Calu3 (cell line): ENCODE measurements at regions not wholly inside any gene's neighbourhood (a gene's known extent, or its start where the extent isn't known, plus 50 kb on each side); places are given as distances from the start of the nearest gene placed in this dataset.

Source experiments
- BruUV-seq: library from RNA; stranded (reverse); fragments of 400-500 nt; replicated peaks from 2 replicates; lab custom pipeline; 2021; lab: Mats Ljungman, UMichigan
- CTCF ChIA-PET: fragments of 300-600 bp; sonication (Branson Sonifier 250); formaldehyde crosslinking; loops from one replicate; lab custom pipeline; 2022; ENCODE audit warnings: antibody characterized with exemption; lab: Charles Lee
- DNase-seq: peaks from one replicate; pipeline ENCODE4 v3.0.0; 2022
- H3K27ac Mint-ChIP-seq: one replicate; pipeline ENCODE4 v1.8.0; 2022; ENCODE audit warnings: mixed read lengths; ENCODE audit not compliant: unreplicated experiment
- H3K27me3 Mint-ChIP-seq: one replicate; pipeline ENCODE4 v1.8.0; 2022; ENCODE audit warnings: mixed read lengths; ENCODE audit not compliant: unreplicated experiment
- H3K36me3 Mint-ChIP-seq: one replicate; pipeline ENCODE4 v1.8.0; 2022; ENCODE audit warnings: mild to moderate bottlenecking, moderate library complexity, mixed read lengths; ENCODE audit not compliant: insufficient read depth, unreplicated experiment
- H3K4me1 Mint-ChIP-seq: one replicate; pipeline ENCODE4 v1.8.0; 2022; ENCODE audit warnings: mild to moderate bottlenecking, low read depth, mixed read lengths; ENCODE audit not compliant: unreplicated experiment
- H3K4me3 Mint-ChIP-seq: one replicate; pipeline ENCODE4 v1.8.0; 2022; ENCODE audit warnings: mild to moderate bottlenecking, low read depth, moderate library complexity, mixed read lengths; ENCODE audit not compliant: unreplicated experiment
- H3K9me3 Mint-ChIP-seq: one replicate; pipeline ENCODE4 v1.8.0; 2022; ENCODE audit warnings: low read depth, mixed read lengths; ENCODE audit not compliant: unreplicated experiment
- intact Hi-C: fragments of 100-400 bp; cut with micrococcal nuclease; formaldehyde crosslinking; loops from one replicate; pipeline ENCODE4 v1.10.0; 2022; ENCODE audit not compliant: unreplicated experiment
- TF ChIP-seq, protein P1 (sequence below): fragments of 200-600 bp; IDR thresholded peaks from one replicate; pipeline ENCODE4 v1.8.0; 2022; ENCODE audit warnings: antibody characterized with exemption; ENCODE audit not compliant: unreplicated experiment

DNA sequence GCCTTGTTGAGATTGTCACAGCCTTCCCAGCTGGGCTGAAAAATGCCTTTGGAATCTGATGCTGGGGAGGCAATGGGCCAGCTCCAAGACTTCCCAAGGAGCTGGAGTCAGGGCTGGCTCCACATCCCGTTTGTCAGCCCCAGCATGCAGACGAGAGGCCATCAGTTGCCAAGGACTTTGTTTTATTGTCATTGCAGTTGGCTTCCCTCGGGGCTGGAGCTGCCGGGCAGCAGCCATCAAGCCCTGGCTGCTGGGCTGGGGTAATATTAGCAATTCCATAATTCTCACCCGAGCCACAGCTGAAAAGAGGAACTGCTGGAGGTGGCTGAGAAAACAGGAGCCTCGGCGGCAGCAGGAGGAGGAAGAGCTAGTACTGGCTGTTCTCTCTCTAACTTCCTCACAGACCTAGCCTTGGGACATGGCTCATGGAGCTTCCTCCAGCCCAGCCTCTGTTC is 182.5 kb downstream of the CDC5L start:
- CTCF ChIA-PET, result interaction anchor here (1.0 kb wide), 1 partner anchor 94 kb away, joined by 4 read pairs; no protein-coding TSS in a partner anchor
- TF ChIP-seq, protein P1, sequence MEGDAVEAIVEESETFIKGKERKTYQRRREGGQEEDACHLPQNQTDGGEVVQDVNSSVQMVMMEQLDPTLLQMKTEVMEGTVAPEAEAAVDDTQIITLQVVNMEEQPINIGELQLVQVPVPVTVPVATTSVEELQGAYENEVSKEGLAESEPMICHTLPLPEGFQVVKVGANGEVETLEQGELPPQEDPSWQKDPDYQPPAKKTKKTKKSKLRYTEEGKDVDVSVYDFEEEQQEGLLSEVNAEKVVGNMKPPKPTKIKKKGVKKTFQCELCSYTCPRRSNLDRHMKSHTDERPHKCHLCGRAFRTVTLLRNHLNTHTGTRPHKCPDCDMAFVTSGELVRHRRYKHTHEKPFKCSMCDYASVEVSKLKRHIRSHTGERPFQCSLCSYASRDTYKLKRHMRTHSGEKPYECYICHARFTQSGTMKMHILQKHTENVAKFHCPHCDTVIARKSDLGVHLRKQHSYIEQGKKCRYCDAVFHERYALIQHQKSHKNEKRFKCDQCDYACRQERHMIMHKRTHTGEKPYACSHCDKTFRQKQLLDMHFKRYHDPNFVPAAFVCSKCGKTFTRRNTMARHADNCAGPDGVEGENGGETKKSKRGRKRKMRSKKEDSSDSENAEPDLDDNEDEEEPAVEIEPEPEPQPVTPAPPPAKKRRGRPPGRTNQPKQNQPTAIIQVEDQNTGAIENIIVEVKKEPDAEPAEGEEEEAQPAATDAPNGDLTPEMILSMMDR, result no peak
- Mint-ChIP-seq H3K36me3 (no peaks in the 10 kb centered on the region), H3K27me3 (no peaks in the 10 kb centered on the region), H3K4me1 (peaks cover 12% of the 10 kb centered on the region), H3K9me3 (no peaks in the 10 kb centered on the region), H3K27ac (no peak overlapping the region), H3K4me3 (no peak overlapping the region)
- BruUV-seq, result no TSS peak
- intact Hi-C loops, result no loop called here
- no peak for DNase-seq

DNA sequence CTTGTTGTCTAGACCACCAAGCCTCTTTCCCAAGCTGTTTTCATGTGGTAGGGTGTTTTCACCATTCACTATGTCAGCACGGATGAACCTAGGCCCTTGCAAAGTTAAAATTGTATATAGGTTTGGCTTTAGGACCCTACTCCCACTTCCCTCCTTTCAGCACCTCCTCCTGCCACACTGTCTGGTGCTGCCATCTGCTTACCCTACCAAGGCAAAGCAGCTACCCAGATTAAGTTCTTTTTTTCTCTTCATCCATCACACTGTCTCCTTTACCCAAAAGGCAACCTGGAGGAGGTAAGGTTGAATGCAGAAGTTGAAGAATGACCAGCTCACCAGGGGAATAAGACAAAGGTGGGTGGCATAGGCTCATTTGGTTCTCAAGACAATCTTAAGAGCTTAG is 184.0 kb downstream of the CDC5L start:
- intact Hi-C loops, result no loop called here
- no peaks in the 10 kb centered on the region for H3K36me3 Mint-ChIP-seq
- BruUV-seq, result no TSS peak
- H3K4me3 Mint-ChIP-seq, result no peak overlapping the region
- no peak overlapping the region for H3K27ac Mint-ChIP-seq
- no peak for DNase-seq
- peaks cover 12% of the 10 kb centered on the region for H3K4me1 Mint-ChIP-seq
- no peaks in the 10 kb centered on the region for H3K27me3 Mint-ChIP-seq
- TF ChIP-seq, protein P1, result no peak
- CTCF ChIA-PET, result no interaction called here
- no peaks in the 10 kb centered on the region for H3K9me3 Mint-ChIP-seq

DNA sequence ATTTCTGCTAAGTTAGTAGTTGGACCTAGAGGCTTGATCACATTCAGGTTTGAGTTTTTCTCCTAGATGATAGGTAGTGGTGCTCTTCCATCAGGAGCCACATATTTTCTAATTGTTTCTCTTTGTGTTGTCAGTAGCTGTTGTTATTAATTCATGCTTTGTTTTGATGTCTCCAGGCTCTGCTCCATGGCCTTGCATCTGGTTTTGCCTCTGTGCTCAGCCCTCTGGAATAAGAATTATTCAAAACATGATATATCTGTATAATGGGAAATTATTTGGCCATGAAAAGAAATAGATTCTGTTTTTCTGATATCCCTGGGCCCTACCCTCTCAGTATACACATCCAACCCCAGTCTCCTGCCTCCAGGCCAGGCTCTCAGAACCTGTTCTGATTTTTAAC is 184.8 kb downstream of the CDC5L start:
- CTCF ChIA-PET, result interaction anchor here (0.7 kb wide), 1 partner anchor 284 kb away, joined by 3 read pairs; no protein-coding TSS in a partner anchor
- Mint-ChIP-seq H3K9me3 (no peaks in the 10 kb centered on the region), H3K27me3 (no peaks in the 10 kb centered on the region), H3K4me1 (peaks cover 12% of the 10 kb centered on the region), H3K4me3 (no peak overlapping the region), H3K27ac (no peak overlapping the region), H3K36me3 (no peaks in the 10 kb centered on the region)
- no peak for DNase-seq
- no TSS peak for BruUV-seq
- intact Hi-C loops, result no loop called here
- TF ChIP-seq, protein P1, result no peak

DNA sequence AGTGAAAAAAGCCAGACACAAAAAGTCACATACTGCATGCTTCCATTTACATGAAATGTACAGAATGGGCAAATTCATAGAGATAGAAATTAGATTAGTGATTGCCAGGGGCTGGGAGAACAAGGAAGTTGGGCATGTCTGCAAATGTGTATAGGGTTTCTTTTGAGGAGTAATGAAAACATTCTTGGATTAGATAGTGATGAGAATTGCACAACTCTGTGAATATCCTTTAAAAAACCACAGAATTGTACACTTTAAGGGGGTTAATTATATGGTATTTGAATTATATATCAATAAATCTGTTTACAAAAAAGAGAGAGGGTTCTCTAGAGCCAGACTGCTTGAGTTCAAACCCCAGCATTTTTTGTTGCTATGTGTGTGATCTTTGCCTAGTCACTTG is 188.1 kb downstream of the CDC5L start:
- no TSS peak for BruUV-seq
- no peaks in the 10 kb centered on the region for H3K27me3 Mint-ChIP-seq
- H3K4me1 Mint-ChIP-seq, result no peaks in the 10 kb centered on the region
- intact Hi-C loops, result no loop called here
- H3K36me3 Mint-ChIP-seq, result no peaks in the 10 kb centered on the region
- TF ChIP-seq, protein P1, result no peak
- no peak for DNase-seq
- H3K27ac Mint-ChIP-seq, result no peak overlapping the region
- CTCF ChIA-PET, result interaction anchor here (1.1 kb wide), 1 partner anchor 8 kb away, joined by 3 read pairs; no protein-coding TSS in a partner anchor
- no peak overlapping the region for H3K4me3 Mint-ChIP-seq
- no peaks in the 10 kb centered on the region for H3K9me3 Mint-ChIP-seq
